CD4-positive, alpha-beta memory T cell (primary cell): ENCODE measurements at regions not wholly inside any gene's neighbourhood (a gene's known extent, or its start where the extent isn't known, plus 50 kb on each side); places are given as distances from the start of the nearest gene placed in this dataset.
A peak's percentile ranks its signal among the peaks of the same experiment; 100 is the strongest.

Experiments used
- CTCF ChIA-PET: fragments of 350-600 bp; sonication (Branson Sonifier 250); formaldehyde crosslinking; loops from one replicate; lab custom pipeline; 2021; ENCODE audit warnings: inconsistent platforms; ENCODE audit not compliant: partially characterized antibody; lab: Charles Lee
- POLR2A ChIA-PET: fragments of 350-600 bp; sonication (Branson Sonifier 250); formaldehyde crosslinking; loops from one replicate; lab custom pipeline; 2021; ENCODE audit not compliant: partially characterized antibody; lab: Charles Lee
- DNase-seq, 5 donors: peaks; one replicate each; pipeline versions ENCODE4 v3.0.0 to v3.0.0-alpha.2; 2020 to 2022; ENCODE audit warnings: mixed read lengths in 1 of 5
- H3K27ac ChIP-seq: one replicate; pipeline ENCODE4 v1.7.0; 2013; ENCODE audit warnings: low read depth, low read length
- H3K27me3 ChIP-seq: 2 replicates; pipeline ENCODE4 v1.7.0; 2013; ENCODE audit warnings: mild to moderate bottlenecking, low read length, moderate library complexity; ENCODE audit not compliant: insufficient read depth
- H3K36me3 ChIP-seq: 2 replicates; pipeline ENCODE4 v1.7.0; 2013; ENCODE audit warnings: mild to moderate bottlenecking, low read length, moderate library complexity; ENCODE audit not compliant: insufficient read depth
- H3K4me1 ChIP-seq: 2 replicates; pipeline ENCODE4 v1.7.0; 2013; ENCODE audit warnings: mild to moderate bottlenecking, low read length, moderate library complexity; ENCODE audit not compliant: insufficient read depth
- H3K4me3 ChIP-seq, 2 donors: one replicate each; pipeline ENCODE4 v1.7.0; 2013; ENCODE audit warnings: low read length in 2 of 2, mild to moderate bottlenecking in 1 of 2
- H3K9me3 ChIP-seq, 2 donors: one replicate each; pipeline ENCODE4 v1.7.0; 2013; ENCODE audit warnings: low read length in 2 of 2, control low read depth in 1 of 2; ENCODE audit not compliant: control insufficient read depth in 1 of 2
- H3K27ac Mint-ChIP-seq, 7 donors: one replicate each; pipeline ENCODE4 v1.8.0; 2020 to 2021; ENCODE audit warnings: mixed read lengths in 7 of 7, mild to moderate bottlenecking in 6 of 7, inconsistent platforms in 3 of 7, moderate library complexity in 3 of 7
- H3K27me3 Mint-ChIP-seq, 2 donors: one replicate each; pipeline ENCODE4 v1.8.0; 2020 to 2021; ENCODE audit warnings: mixed read lengths in 2 of 2
- H3K36me3 Mint-ChIP-seq, 2 donors: one replicate each; pipeline ENCODE4 v1.8.0; 2020 to 2021; ENCODE audit warnings: mixed read lengths in 2 of 2, inconsistent platforms in 1 of 2, mild to moderate bottlenecking in 1 of 2
- H3K4me1 Mint-ChIP-seq, 4 donors: one replicate each; pipeline ENCODE4 v1.8.0; 2020 to 2021; ENCODE audit warnings: mixed read lengths in 4 of 4, mild to moderate bottlenecking in 1 of 4
- H3K4me3 Mint-ChIP-seq, 8 donors: one replicate each; pipeline ENCODE4 v1.8.0; 2020 to 2021; ENCODE audit warnings: mixed read lengths in 8 of 8, mild to moderate bottlenecking in 7 of 8, moderate library complexity in 6 of 8, inconsistent platforms in 3 of 8
- H3K9me3 Mint-ChIP-seq, 8 donors: one replicate each; pipeline ENCODE4 v1.8.0; 2020 to 2021; ENCODE audit warnings: mixed read lengths in 8 of 8, mild to moderate bottlenecking in 5 of 8, inconsistent platforms in 3 of 8, moderate library complexity in 1 of 8
- intact Hi-C: fragments of 100-400 bp; cut with micrococcal nuclease; formaldehyde crosslinking; loops from one replicate; pipeline ENCODE4 v1.15.1; 2023

DNA sequence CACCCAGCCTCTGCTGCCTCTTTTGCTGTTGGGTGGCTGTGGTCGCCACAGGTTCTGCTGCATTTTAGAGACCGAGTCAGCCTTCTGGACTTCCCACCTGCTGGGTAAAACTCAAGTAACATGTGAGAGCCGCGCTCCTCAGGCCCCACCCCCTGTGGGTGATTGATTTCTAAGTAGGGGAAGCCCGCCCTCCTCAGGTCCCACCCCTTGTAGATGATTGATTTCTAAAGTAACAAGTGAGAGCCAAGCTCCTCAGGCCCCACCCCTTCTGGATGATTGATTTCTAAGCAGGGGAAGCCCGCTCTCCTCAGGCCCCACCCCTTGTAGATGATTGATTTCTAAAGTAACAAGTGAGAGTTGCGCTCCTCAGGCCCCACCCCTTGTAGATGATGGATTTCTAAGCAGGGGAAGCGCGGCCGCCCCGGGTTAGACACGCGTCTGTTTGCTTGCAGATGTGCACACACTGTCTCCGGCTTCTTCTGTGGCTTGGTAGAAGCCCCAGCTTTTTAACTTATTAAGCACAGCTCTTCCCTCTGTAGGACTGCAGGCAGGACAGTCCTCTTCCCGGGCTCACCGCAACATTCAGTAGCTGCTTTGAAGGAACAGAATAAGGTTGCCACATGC is 83.4 kb downstream of the FAM43A start:
- peaks cover 8 to 11% of the 10 kb centered on the region in 2 donors for H3K27me3 Mint-ChIP-seq
- H3K36me3 ChIP-seq: no peaks in the 10 kb centered on the region
- peak overlapping the region; percentile 82 to 98 (median 95) for H3K27ac Mint-ChIP-seq
- peak; percentile 91 to 98 (median 94) for DNase-seq
- CTCF ChIA-PET: interaction anchor here (1.3 kb wide), 2 partner anchors 82 to 86 kb away, joined by 4 to 7 read pairs; no protein-coding TSS in a partner anchor
- intact Hi-C loops: loop anchor here (1.0 to 5.0 kb wide), 5 partner anchors 84 to 674 kb away; partner anchors contain the start of genes ACAP2, ATP13A3, FAM43A and LSG1
- no peaks in the 10 kb centered on the region for H3K9me3 Mint-ChIP-seq
- H3K36me3 Mint-ChIP-seq: no peaks in the 10 kb centered on the region
- H3K27ac ChIP-seq: peak overlapping the region; percentile 73
- H3K9me3 ChIP-seq: no peaks in the 10 kb centered on the region
- no peaks in the 10 kb centered on the region for H3K27me3 ChIP-seq
- peaks cover 15% of the 10 kb centered on the region for H3K4me1 ChIP-seq
- peak overlapping the region; percentile 86 to 96 (median 87) for H3K4me3 Mint-ChIP-seq
- H3K4me1 Mint-ChIP-seq: peaks cover 5 to 30% (median 17%) of the 10 kb centered on the region in 4 donors
- H3K4me3 ChIP-seq: peak overlapping the region; percentile 33 to 54
- POLR2A ChIA-PET: interaction anchor here (0.6 to 1.7 kb wide), 7 partner anchors 79 to 502 kb away, joined by 3 to 27 read pairs (median 3); partner anchors contain the start of genes LSG1 and XXYLT1

DNA sequence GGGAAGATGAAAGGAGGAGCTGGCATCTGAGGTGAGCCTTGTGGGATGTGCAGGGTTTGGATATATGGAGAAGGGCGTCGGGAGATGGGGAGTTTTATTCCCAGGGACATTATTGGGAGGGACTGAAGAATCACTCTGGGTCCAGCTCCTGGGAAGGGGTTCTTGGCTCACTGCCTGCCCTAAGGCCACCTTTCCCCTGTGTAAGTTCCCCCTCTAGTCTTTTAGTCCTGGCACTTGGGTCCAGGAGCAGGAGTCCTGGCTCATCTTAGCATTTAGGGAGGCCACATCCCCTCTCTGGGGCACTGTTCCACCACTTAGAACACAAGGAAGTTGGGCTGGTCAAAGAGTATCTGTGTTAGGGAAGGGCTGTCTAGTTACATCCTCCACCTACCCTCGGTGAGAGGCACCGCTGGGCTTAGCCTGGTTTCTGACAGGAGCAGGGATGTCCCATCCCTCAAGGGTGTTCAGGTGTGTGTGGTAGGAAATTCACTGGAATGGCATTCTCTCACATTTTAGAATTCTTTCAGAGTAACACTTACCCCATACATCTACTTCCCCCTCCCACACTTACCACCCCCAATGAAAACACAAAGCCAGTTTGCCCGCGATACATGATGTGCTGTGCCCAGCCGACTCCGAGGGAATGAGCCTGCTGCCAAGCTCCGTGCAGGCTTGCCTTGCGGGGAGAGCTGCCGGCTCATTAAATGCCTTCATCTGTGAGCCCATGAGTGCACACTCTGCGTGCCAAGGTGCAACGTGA is 86.7 kb downstream of the FAM43A start:
- Mint-ChIP-seq H3K4me3 (peak overlapping the region in 1 of 8 donors; percentile 5), H3K4me1 (peaks cover 5 to 26% (median 17%) of the 10 kb centered on the region in 4 donors), H3K9me3 (no peaks in the 10 kb centered on the region), H3K27me3 (peaks cover 10 to 18% of the 10 kb centered on the region in 2 donors), H3K27ac (no peak overlapping the region), H3K36me3 (no peaks in the 10 kb centered on the region)
- intact Hi-C loops: no loop called here
- Histone ChIP-seq H3K27me3 (no peaks in the 10 kb centered on the region), H3K4me3 (no peak overlapping the region), H3K36me3 (no peaks in the 10 kb centered on the region), H3K27ac (no peak overlapping the region), H3K9me3 (no peaks in the 10 kb centered on the region), H3K4me1 (peaks cover 15% of the 10 kb centered on the region)
- CTCF ChIA-PET: interaction anchor here (2.5 kb wide), 1 partner anchor 85 kb away, joined by 7 read pairs; no protein-coding TSS in a partner anchor
- no peak for DNase-seq
- POLR2A ChIA-PET: no interaction called here

DNA sequence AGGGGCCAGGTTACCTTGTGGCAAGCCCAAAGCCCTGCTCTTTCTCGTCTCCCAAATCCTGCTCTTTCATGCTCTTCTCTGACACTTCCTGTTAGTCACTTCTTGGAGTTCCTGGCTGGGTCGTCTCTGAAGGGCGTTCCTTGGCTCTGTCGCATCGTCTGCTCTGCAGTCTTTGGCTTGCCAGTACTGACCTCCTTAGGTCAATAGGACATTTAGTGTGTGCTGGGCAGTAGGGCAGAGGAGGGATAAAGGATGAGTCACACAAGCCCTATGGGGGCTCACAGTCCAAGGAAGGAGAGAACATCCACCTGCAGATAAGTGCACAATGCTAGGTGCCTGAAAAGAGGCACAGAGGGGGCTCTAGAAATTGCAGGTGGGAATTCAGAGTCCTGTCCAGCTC is 87.5 kb downstream of the FAM43A start:
- peaks cover 5 to 22% (median 14%) of the 10 kb centered on the region in 4 donors for H3K4me1 Mint-ChIP-seq
- Histone ChIP-seq H3K36me3 (no peaks in the 10 kb centered on the region), H3K4me3 (no peak overlapping the region), H3K27ac (no peak overlapping the region), H3K27me3 (no peaks in the 10 kb centered on the region), H3K4me1 (peaks cover 15% of the 10 kb centered on the region), H3K9me3 (no peaks in the 10 kb centered on the region)
- no peak overlapping the region for H3K4me3 Mint-ChIP-seq
- H3K27ac Mint-ChIP-seq: no peak overlapping the region
- ChIA-PET CTCF (no interaction called here), POLR2A (no interaction called here)
- H3K36me3 Mint-ChIP-seq: no peaks in the 10 kb centered on the region
- no peaks in the 10 kb centered on the region for H3K9me3 Mint-ChIP-seq
- peaks cover 10 to 19% of the 10 kb centered on the region in 2 donors for H3K27me3 Mint-ChIP-seq
- intact Hi-C loops: no loop called here
- DNase-seq: no peak

DNA sequence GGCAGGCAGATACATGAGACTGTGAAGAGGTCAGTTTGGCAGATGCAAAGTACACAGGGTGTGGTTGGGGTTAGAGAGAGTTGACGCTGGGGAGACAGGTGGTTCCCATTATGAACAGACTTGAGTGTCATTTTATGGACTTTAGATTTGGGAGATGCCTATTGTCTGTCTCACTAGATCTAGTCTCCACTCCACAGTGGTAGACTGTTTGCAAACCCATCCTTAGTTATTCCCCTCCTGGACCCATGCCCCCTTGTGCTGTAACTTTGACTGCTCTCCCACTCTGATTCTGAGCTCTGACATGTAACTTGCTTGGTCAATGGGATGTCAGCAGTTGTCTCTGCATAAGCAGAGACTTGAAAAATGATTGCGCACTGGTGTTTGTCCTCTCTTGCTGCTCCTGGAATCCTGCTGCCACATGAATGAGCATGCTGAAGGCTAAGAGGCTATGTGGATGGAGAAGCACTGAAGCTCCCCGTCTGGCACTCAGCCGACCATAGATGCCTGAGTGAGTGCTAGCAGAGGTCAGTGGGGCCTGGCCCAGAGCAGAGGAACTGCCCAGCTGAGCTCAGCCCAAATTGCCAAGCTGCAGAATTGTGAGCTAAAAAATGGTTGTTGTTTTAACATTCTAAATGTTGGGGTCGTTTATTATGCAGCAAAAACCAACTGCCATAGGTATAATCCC is 88.2 kb downstream of the FAM43A start:
- DNase-seq: no peak
- Histone ChIP-seq H3K36me3 (no peaks in the 10 kb centered on the region), H3K4me3 (no peak overlapping the region), H3K27ac (no peak overlapping the region), H3K27me3 (peaks cover 4% of the 10 kb centered on the region), H3K9me3 (no peaks in the 10 kb centered on the region), H3K4me1 (peaks cover 8% of the 10 kb centered on the region)
- H3K27ac Mint-ChIP-seq: no peak overlapping the region
- peaks cover 12 to 22% of the 10 kb centered on the region in 2 donors for H3K27me3 Mint-ChIP-seq
- CTCF ChIA-PET: no interaction called here
- peaks cover 3 to 15% (median 9%) of the 10 kb centered on the region in 4 donors for H3K4me1 Mint-ChIP-seq
- H3K9me3 Mint-ChIP-seq: no peaks in the 10 kb centered on the region
- POLR2A ChIA-PET: no interaction called here
- intact Hi-C loops: no loop called here
- no peaks in the 10 kb centered on the region for H3K36me3 Mint-ChIP-seq
- no peak overlapping the region for H3K4me3 Mint-ChIP-seq

DNA sequence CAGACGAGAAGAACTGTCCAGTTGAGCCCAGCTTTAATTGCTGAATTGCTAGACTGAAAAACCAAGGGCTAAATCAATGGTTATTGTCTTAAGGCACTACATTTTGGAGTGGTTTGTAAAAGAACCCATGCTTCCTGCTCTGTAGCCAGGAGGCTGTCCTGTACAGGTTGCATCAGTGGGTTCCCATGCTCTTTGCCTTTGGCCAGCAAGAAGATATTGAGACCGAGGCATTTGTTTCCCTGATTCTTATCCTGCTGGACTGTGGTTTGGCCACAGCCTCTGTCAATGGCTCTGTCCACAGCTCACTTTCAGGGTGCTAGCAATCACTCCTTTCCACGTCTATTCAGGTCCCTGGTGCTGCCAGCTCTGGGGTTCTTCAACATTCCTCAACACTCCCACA is 89.6 kb downstream of the FAM43A start:
- H3K27me3 ChIP-seq: peaks cover 4% of the 10 kb centered on the region
- POLR2A ChIA-PET: no interaction called here

DNA sequence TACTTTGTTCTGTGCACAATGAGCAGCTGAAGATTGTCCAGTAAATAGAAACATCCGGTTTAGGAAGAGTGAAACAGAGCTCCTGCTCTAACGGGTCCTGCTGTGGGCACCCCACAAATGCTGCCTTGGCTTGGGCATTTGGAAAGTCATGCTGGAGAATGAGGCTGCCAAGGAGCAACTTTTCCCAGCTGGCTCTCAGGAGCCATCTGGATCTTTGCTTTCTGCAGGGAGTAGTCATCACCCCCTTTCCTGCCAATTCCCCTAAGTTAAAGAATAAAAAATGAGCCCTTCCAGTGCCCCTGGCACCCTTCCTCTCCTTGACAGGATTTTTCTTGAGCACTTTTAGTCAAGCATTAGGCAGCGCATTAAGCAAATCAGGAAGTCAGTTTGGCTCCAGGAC is 90.0 kb downstream of the FAM43A start:
- intact Hi-C loops: no loop called here
- CTCF ChIA-PET: interaction anchor here (0.5 kb wide), 1 partner anchor 427 kb away, joined by 3 read pairs; no protein-coding TSS in a partner anchor
- H3K36me3 Mint-ChIP-seq: no peaks in the 10 kb centered on the region

More for the DNA sequence above, 89.6 kb downstream of the FAM43A start:
- CTCF ChIA-PET: no interaction called here
- Mint-ChIP-seq H3K4me3 (no peak overlapping the region), H3K9me3 (no peaks in the 10 kb centered on the region), H3K27me3 (peaks cover 15 to 27% of the 10 kb centered on the region in 2 donors), H3K36me3 (no peaks in the 10 kb centered on the region), H3K27ac (no peak overlapping the region), H3K4me1 (peaks cover 0 to 1% (median 0%) of the 10 kb centered on the region in 4 donors)
- DNase-seq: no peak
- Histone ChIP-seq H3K27ac (no peak overlapping the region), H3K4me1 (no peaks in the 10 kb centered on the region), H3K36me3 (no peaks in the 10 kb centered on the region), H3K4me3 (no peak overlapping the region), H3K9me3 (no peaks in the 10 kb centered on the region)
- intact Hi-C loops: no loop called here

DNA sequence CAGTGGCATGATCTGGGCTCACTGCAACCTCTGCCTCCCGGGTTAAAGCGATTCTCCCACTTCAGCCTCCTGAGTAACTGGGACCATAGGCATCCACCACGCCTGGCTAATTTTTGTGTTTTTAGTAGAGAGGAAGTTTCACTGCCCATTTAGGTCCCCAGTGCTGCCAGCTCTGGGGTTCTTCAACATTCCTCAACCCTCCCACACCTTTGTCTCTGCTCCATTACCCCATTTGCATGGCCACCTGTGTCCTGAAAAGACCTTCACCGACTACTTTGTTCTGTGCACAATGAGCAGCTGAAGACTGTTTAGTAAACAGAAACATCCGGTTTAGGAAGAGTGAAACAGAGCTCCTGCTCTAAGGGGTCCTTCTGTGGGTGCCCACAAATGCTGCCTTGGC is 92.0 kb downstream of the FAM43A start:
- Histone ChIP-seq H3K4me3 (no peak overlapping the region), H3K27ac (no peak overlapping the region), H3K4me1 (no peaks in the 10 kb centered on the region), H3K9me3 (no peaks in the 10 kb centered on the region), H3K36me3 (no peaks in the 10 kb centered on the region), H3K27me3 (peaks cover 4% of the 10 kb centered on the region)
- no peak for DNase-seq
- Mint-ChIP-seq H3K36me3 (no peaks in the 10 kb centered on the region), H3K4me3 (no peak overlapping the region), H3K9me3 (no peaks in the 10 kb centered on the region), H3K27ac (no peak overlapping the region), H3K4me1 (no peaks in the 10 kb centered on the region), H3K27me3 (peaks cover 15 to 32% of the 10 kb centered on the region in 2 donors)
- intact Hi-C loops: no loop called here
- ChIA-PET POLR2A (no interaction called here), CTCF (no interaction called here)

More for the DNA sequence above, 90.0 kb downstream of the FAM43A start:
- Histone ChIP-seq H3K27ac (no peak overlapping the region), H3K9me3 (no peaks in the 10 kb centered on the region), H3K27me3 (peaks cover 4% of the 10 kb centered on the region), H3K4me1 (no peaks in the 10 kb centered on the region), H3K36me3 (no peaks in the 10 kb centered on the region), H3K4me3 (no peak overlapping the region)
- DNase-seq: no peak
- Mint-ChIP-seq H3K4me3 (no peak overlapping the region), H3K4me1 (no peaks in the 10 kb centered on the region), H3K9me3 (no peaks in the 10 kb centered on the region), H3K27ac (no peak overlapping the region), H3K27me3 (peaks cover 15 to 28% of the 10 kb centered on the region in 2 donors)
- POLR2A ChIA-PET: no interaction called here
